ENCODE measurements at regions not wholly inside any gene's neighbourhood (a gene's known extent, or its start where the extent isn't known, plus 50 kb on each side); places are given as distances from the start of the nearest gene placed in this dataset.

- intact Hi-C loops (cut with DNase I): no loop called here
- no peak for TF ChIP-seq POLR2A (IDR thresholded peaks at IDR 0.05)
- TF ChIP-seq CTCF (IDR thresholded peaks at IDR 0.05): no peak
- Histone ChIP-seq H3K4me1 (no peaks in the 10 kb centered on the region), H3K9me3 (no peaks in the 10 kb centered on the region), H3K36me3 (no peaks in the 10 kb centered on the region), H3K4me3 (no peak overlapping the region), H3K27ac (no peak overlapping the region), H3K27me3 (no peaks in the 10 kb centered on the region)
- ATAC-seq: no peak
- WGBS, 4 donors: 85 to 92% (median 88%) methylated on average over 2 of the region's 2 CpGs
- DNase-seq: no peak
Measured at GRCh38 chr10:28776519-28776918, 99.2 kb downstream of the BAMBI start.

- no peaks in the 10 kb centered on the region for H3K36me3 ChIP-seq
- no peak overlapping the region for H3K4me3 ChIP-seq
- H3K27me3 ChIP-seq: no peaks in the 10 kb centered on the region
- WGBS, 4 donors: 67 to 79% (median 73%) methylated on average over 2 of the region's 2 CpGs
- intact Hi-C loops (cut with DNase I): no loop called here
- DNase-seq: no peak
- no peak for TF ChIP-seq CTCF (IDR thresholded peaks at IDR 0.05)
- TF ChIP-seq POLR2A (IDR thresholded peaks at IDR 0.05): no peak
- H3K4me1 ChIP-seq: no peaks in the 10 kb centered on the region
- H3K27ac ChIP-seq: no peak overlapping the region
- ATAC-seq: no peak
- no peaks in the 10 kb centered on the region for H3K9me3 ChIP-seq
Measured at GRCh38 chr10:28777911-28778310, 100.6 kb downstream of the BAMBI start.

GRCh38 chr10:28778524-28778923 is 101.2 kb downstream of the BAMBI start:
- no peaks in the 10 kb centered on the region for H3K9me3 ChIP-seq
- no peak for ATAC-seq

GRCh38 chr10:28781296-28781695 is 104.0 kb downstream of the BAMBI start:
- TF ChIP-seq CTCF (IDR thresholded peaks at IDR 0.05) (no peak), POLR2A (IDR thresholded peaks at IDR 0.05) (no peak)
- no peak overlapping the region for H3K27ac ChIP-seq
- intact Hi-C loops (cut with DNase I): no loop called here
- no peaks in the 10 kb centered on the region for H3K4me1 ChIP-seq
- WGBS, 4 donors: 85 to 93% (median 90%) methylated on average over 5 of the region's 5 CpGs
- no peak overlapping the region for H3K4me3 ChIP-seq
- no peaks in the 10 kb centered on the region for H3K36me3 ChIP-seq
- DNase-seq: no peak
- no peaks in the 10 kb centered on the region for H3K9me3 ChIP-seq
- ATAC-seq: no peak
- H3K27me3 ChIP-seq: no peaks in the 10 kb centered on the region

More at GRCh38 chr10:28778524-28778923, 101.2 kb downstream of the BAMBI start:
- Histone ChIP-seq H3K27ac (no peak overlapping the region), H3K36me3 (no peaks in the 10 kb centered on the region), H3K27me3 (no peaks in the 10 kb centered on the region), H3K4me3 (no peak overlapping the region), H3K4me1 (no peaks in the 10 kb centered on the region)
- 77 to 89% (median 83%) methylated on average over 2 of the region's 2 CpGs for WGBS, 4 donors
- intact Hi-C loops (cut with DNase I): no loop called here
- DNase-seq: no peak
- TF ChIP-seq POLR2A (IDR thresholded peaks at IDR 0.05): no peak
- TF ChIP-seq CTCF (IDR thresholded peaks at IDR 0.05): no peak

Measured in heart left ventricle (tissue), 16 donors.